NB4 (cell line): ENCODE measurements at regions not wholly inside any gene's neighbourhood (a gene's known extent, or its start where the extent isn't known, plus 50 kb on each side); places are given as distances from the start of the nearest gene placed in this dataset.

Experiments
- CTCF ChIP-seq: IDR thresholded peaks from one replicate; pipeline ENCODE4 v1.5.1; 2012; ENCODE audit warnings: low read depth, low read length
- MAX ChIP-seq: IDR thresholded peaks from 2 replicates; pipeline ENCODE4 v1.6.1; 2011; ENCODE audit warnings: low read depth, low read length
- MYC ChIP-seq: IDR thresholded peaks from 2 replicates; pipeline ENCODE4 v1.6.1; 2011; ENCODE audit warnings: low read depth, low read length
- POLR2A ChIP-seq: IDR thresholded peaks from 2 replicates; pipeline ENCODE4 v1.6.1; 2011; ENCODE audit warnings: mild to moderate bottlenecking; ENCODE audit not compliant: insufficient read length; ENCODE audit errors: extremely low read depth

- TF ChIP-seq POLR2A = no peak
- TF ChIP-seq CTCF = no peak
- no peak for TF ChIP-seq MYC
- no peak for TF ChIP-seq MAX
Observed at GRCh38 chr1:5728663-5729355, 263.4 kb downstream of the NPHP4 start.
